T-helper 1 cell treated with Interleukin-12 subunit alpha and Interleukin-12 subunit beta and Interleukin-4 antibody, amounts not matched to agents 30 μg/mL and 1 μg/mL, for 36 hours (primary cell): ENCODE measurements at regions not wholly inside any gene's neighbourhood (a gene's known extent, or its start where the extent isn't known, plus 50 kb on each side); places are given as distances from the start of the nearest gene placed in this dataset.
"Not testable (repeated sequence)": the region's sequence is repeated elsewhere in the genome, so short reads cannot be mapped to it uniquely, and the experiment has no call there.

Experiments
- H3K27ac Mint-ChIP-seq: one replicate; pipeline ENCODE4 v1.8.0; 2021; ENCODE audit warnings: mild to moderate bottlenecking, mixed read lengths
- H3K27me3 Mint-ChIP-seq: one replicate; pipeline ENCODE4 v1.8.0; 2021; ENCODE audit warnings: low read depth, mixed read lengths
- H3K36me3 Mint-ChIP-seq: one replicate; pipeline ENCODE4 v1.8.0; 2021; ENCODE audit warnings: low read depth, mixed read lengths
- H3K4me1 Mint-ChIP-seq: one replicate; pipeline ENCODE4 v1.8.0; 2021; ENCODE audit warnings: low read depth, mixed read lengths
- H3K4me3 Mint-ChIP-seq: one replicate; pipeline ENCODE4 v1.8.0; 2021; ENCODE audit warnings: mild to moderate bottlenecking, moderate library complexity, mixed read lengths
- H3K9me3 Mint-ChIP-seq: one replicate; pipeline ENCODE4 v1.8.0; 2021; ENCODE audit warnings: mixed read lengths

DNA sequence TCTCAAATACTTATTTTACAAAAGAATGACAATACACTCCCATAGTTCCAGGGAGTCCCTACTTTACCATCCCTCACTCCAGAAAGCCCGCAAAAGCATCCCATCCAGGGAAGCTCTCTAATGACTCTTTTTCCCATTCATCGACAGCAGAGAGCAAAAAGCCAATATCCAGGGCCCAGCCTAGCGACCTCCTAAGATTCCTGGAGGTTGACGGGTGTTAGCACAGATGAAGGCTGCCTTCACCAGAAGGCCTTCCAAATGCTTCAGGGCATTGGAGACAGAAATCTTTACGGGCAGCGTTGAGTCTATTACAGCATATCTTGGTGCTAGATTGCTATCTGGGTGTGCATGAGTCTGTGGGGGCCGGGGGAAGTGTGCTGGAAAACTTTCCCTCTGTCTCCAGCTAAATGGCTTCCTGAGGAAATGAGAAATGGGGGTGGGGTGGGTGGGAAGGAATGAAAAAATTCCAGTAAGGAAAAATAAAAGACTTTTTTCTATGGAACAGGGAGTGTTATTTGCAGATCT, 136.6 kb downstream of the PROX1 start:
- Mint-ChIP-seq H3K9me3 (peaks cover 3% of the 10 kb centered on the region), H3K27ac (no peak overlapping the region), H3K4me1 (no peaks in the 10 kb centered on the region), H3K4me3 (no peak overlapping the region), H3K27me3 (peaks cover 4% of the 10 kb centered on the region), H3K36me3 (no peaks in the 10 kb centered on the region)

DNA sequence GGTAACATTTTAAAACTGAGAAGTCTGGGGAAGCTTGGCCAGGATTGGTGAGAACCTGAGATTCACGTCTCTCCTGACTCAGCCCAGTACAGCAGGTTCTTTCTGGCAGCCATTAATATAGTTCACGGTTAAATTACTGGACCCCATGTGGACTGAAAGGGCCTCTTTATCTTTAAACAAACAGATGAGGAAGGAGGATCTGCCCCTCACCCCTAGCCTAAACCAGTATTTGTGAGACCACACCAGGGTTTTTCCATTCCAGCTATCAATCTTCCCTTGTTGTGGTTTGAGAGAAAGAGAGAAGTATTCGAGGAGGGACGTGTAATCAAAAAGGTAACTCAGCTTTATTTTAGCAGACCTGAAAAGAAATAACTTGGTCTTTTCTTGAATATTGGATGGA, 137.1 kb downstream of the PROX1 start:
- Mint-ChIP-seq H3K27me3 (peaks cover 4% of the 10 kb centered on the region), H3K9me3 (no peaks in the 10 kb centered on the region), H3K4me3 (no peak overlapping the region), H3K36me3 (no peaks in the 10 kb centered on the region), H3K4me1 (no peaks in the 10 kb centered on the region), H3K27ac (no peak overlapping the region)

DNA sequence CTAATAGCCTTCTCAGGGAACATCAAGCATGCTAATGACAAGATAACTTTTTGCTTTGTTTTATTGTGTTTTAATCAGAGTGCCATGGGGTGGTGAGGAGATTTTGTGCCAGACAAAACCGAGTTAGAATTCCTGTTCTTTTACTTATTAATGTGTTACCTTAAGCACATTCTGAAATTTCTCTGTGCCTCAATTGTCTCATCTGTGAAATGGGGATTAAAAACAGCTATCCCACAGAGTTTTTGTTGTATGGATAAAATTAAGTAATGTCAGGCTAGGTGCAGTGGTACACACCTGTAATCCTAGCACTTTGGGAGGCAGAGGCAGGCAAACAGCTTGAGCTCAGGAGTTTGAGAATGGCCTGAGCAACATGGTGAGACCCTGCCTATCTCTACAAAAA, 138.0 kb downstream of the PROX1 start:
- Mint-ChIP-seq H3K4me1 (no peaks in the 10 kb centered on the region), H3K4me3 (no peak overlapping the region), H3K9me3 (no peaks in the 10 kb centered on the region), H3K27me3 (peaks cover 4% of the 10 kb centered on the region), H3K27ac (no peak overlapping the region), H3K36me3 (no peaks in the 10 kb centered on the region)

DNA sequence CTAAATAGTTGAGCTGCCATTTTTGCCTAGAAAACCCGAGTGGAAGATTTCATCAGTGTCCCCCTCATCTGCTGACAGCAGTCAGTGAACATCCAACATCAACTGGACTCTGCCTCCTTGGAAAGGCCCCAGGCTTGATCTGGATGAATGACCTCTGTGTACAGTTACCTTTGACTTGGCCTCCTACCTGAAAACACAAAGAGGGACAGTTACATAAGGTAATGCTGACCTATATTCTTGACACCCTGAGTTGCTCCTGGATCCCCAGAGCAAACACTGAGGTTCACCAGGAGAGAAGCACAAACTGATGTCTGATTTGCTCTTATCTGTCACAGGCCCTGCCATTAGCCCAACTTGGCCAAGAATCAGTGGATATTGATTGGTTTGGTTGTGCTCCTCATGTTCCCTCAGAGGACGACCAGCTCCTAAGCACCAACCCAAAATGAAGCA, 138.9 kb downstream of the PROX1 start:
- Mint-ChIP-seq H3K36me3 (no peaks in the 10 kb centered on the region), H3K9me3 (no peaks in the 10 kb centered on the region), H3K27me3 (peaks cover 4% of the 10 kb centered on the region), H3K4me1 (no peaks in the 10 kb centered on the region), H3K27ac (no peak overlapping the region), H3K4me3 (no peak overlapping the region)

DNA sequence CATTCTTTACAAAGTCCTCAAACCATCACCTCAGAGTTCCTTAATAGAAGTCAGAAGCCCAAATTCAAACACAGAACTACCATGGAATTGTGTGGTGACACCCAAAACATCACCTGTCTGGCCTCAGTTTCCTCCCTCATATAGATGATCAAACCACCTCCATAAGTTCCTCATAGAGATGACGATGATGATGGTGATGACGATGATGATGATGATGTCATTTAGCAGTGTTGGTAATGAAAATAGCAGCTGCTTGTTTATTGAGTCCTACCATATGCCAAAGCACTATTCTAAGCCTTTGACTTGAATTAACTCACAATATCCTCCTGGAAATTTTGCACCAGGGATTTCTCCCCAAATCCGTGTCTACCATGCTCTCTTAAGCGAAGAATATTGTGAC, 139.9 kb downstream of the PROX1 start:
- Mint-ChIP-seq H3K36me3 (no peaks in the 10 kb centered on the region), H3K9me3 (no peaks in the 10 kb centered on the region), H3K4me3 (no peak overlapping the region), H3K27me3 (peaks cover 4% of the 10 kb centered on the region), H3K4me1 (no peaks in the 10 kb centered on the region), H3K27ac (no peak overlapping the region)

DNA sequence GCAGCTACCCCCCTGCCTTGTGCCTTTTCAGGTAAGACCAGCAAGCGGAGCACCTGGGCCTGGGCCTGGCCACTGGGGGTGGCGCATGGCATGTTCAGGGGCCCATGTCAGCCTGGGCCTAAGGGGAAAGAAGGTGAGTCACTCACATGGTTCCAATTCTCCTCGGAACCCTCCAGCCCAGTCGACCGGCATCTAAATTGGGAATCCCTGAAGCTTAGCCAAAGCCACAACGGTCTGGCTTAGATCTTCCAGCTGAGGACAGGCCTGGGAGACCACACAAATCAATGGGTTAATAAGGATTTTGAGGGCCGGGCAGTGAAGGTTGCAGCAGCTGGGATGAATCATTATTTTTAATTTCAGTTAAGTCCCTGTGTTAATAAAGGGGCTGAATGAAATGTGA, 145.1 kb upstream of the SMYD2 start:
- no peaks in the 10 kb centered on the region for H3K9me3 Mint-ChIP-seq

DNA sequence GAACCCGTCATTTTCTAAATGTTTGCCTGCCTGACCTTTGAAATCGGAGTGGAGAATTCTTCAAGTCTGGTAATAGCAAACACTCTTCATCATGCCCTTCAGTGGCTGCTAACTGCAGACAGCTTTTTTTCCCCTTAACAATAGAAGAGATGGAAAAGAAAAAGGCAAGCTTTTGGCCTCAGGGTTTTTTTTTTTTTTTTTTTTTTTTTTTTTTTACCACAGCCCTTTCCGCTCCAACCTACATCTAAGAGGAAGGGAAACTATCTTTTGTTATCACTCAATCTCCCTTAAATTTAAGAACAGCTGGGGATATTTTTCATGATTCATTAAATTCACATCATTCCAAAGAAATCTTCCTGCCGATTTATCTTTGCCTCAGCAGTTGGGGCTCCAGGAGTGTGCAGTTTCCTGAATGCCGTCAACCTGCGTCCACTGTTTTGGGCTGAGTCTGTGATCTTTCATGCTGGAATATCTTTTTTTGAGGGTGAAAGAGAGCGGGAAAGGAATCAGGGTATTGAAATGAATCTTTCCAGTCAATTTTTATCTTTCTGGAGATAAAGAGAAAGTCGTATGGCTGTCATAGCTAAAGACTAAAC, 144.5 kb upstream of the SMYD2 start:
- Mint-ChIP-seq H3K4me3 (no peak overlapping the region), H3K27me3 (no peaks in the 10 kb centered on the region), H3K4me1 (no peaks in the 10 kb centered on the region), H3K9me3 (no peaks in the 10 kb centered on the region), H3K36me3 (no peaks in the 10 kb centered on the region), H3K27ac (no peak overlapping the region)

More for the DNA sequence above, 145.1 kb upstream of the SMYD2 start:
- no peak overlapping the region for H3K27ac Mint-ChIP-seq
- no peaks in the 10 kb centered on the region for H3K27me3 Mint-ChIP-seq
- H3K4me1 Mint-ChIP-seq: no peaks in the 10 kb centered on the region
- H3K36me3 Mint-ChIP-seq: no peaks in the 10 kb centered on the region
- no peak overlapping the region for H3K4me3 Mint-ChIP-seq

DNA sequence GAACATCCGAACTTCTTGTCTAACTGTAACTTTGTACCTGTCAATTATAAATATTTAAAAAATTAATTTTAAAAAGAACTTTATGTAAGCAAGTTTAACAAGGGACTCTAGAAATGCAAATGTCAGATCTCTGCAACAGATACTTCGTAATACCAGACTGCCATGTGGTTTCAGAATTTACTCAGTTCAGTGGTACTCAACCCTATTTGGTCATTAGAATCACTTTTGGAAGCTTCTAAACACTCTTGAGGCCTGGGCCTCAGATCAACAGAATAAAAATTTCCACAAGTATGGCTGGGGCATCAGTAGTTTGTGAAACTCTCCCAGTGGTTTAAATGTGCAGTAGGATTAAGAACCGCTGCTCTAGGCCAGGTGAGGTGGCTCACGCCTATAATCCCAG, 139.5 kb upstream of the SMYD2 start:
- no peak overlapping the region for H3K4me3 Mint-ChIP-seq
- H3K4me1 Mint-ChIP-seq: no peaks in the 10 kb centered on the region
- peaks cover 3% of the 10 kb centered on the region for H3K27me3 Mint-ChIP-seq
- no peaks in the 10 kb centered on the region for H3K9me3 Mint-ChIP-seq
- no peak overlapping the region for H3K27ac Mint-ChIP-seq
- H3K36me3 Mint-ChIP-seq: no peaks in the 10 kb centered on the region

DNA sequence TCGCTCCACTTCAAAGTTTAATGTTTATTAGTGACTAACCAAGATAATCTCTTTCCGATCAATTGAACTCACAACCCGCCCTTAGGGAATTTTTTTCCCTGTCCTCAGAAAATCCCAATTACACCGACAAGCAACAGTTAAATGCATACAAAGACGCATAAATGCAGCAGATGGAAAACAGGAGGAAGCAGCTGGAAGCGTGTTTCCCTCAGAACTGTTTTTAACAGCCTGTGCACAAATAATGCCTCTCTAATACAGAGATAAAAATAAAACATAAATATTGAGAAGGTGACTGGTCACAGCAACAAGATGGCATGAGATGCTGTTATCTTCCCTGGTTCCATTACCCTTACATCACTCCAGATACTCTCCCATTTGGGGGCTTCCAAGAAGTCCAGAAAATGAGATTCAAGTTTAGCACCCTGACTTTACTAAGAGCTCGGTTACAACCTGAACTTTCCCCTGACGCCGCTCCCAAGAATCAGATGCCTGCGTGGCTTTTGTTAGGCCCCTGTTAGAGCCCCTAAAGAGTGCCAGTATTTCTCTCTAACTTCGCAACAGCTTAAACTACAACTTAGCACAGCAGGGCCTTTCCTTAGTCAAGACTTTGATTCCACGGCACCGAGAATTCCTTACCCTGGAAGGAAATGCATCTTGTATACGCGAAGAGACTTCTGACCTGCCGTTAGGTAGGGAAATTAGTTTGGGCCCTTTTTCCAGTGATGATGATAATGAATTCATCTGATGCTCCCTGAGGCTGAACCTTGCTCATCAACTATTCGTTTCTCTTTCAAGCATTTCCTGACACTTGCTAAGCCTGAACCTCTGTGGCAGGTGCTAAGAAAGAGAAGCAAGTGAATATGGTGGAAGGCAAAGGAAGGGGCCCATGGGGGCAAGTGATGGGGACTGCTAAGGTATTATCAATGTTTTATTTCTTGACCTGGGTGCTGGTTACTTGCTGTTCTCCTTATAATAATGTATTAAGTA, 137.7 kb upstream of the SMYD2 start:
- Mint-ChIP-seq H3K27ac (no peak overlapping the region), H3K4me3 (no peak overlapping the region), H3K27me3 (peaks cover 3% of the 10 kb centered on the region), H3K4me1 (no peaks in the 10 kb centered on the region), H3K9me3 (no peaks in the 10 kb centered on the region), H3K36me3 (no peaks in the 10 kb centered on the region)

DNA sequence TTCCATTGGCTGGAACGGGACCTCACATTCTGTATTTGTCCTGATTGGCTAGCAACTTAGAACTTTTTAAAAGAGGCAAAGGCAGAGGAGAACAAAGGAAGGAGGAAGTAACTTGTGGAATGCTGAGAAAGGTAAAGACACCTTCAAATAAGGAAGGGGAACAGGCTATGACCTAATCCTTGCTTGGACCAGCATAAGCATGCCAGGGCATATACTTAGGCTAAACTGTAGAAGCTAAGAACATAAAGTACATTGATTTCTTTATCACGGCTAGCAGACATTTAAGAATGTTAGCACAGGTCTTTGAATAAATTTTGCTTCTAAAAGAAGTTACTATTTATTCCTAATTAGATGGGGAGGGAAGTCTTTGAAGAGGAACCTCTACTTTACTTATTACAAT, 136.4 kb upstream of the SMYD2 start:
- not testable (repeated sequence) for H3K36me3 Mint-ChIP-seq, H3K4me3 Mint-ChIP-seq, H3K27ac Mint-ChIP-seq, H3K4me1 Mint-ChIP-seq, H3K9me3 Mint-ChIP-seq
- H3K27me3 Mint-ChIP-seq: peaks cover 10% of the 10 kb centered on the region

DNA sequence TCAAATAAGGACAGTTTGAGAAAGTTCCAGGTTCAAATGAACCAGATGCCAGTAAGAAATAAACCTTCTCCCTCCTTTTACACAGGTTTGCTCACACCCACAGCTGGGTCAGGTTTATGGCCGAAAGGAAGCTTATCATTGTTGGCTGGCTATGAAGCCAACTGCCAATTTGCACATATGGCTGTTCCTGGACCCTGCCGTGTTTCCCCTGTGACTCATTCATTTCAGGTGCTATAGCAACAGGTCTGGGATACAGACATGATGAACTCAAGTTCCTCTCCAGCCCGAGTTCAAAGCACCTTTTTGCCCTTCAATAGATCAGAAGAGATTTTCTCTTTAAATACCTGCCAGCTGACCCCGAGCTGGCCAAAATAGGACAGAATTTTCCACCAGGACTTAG, 134.4 kb upstream of the SMYD2 start:
- H3K27ac Mint-ChIP-seq: no peak overlapping the region
- H3K27me3 Mint-ChIP-seq: peaks cover 14% of the 10 kb centered on the region
- no peaks in the 10 kb centered on the region for H3K36me3 Mint-ChIP-seq
- no peak overlapping the region for H3K4me3 Mint-ChIP-seq
- H3K9me3 Mint-ChIP-seq: no peaks in the 10 kb centered on the region
- no peaks in the 10 kb centered on the region for H3K4me1 Mint-ChIP-seq

DNA sequence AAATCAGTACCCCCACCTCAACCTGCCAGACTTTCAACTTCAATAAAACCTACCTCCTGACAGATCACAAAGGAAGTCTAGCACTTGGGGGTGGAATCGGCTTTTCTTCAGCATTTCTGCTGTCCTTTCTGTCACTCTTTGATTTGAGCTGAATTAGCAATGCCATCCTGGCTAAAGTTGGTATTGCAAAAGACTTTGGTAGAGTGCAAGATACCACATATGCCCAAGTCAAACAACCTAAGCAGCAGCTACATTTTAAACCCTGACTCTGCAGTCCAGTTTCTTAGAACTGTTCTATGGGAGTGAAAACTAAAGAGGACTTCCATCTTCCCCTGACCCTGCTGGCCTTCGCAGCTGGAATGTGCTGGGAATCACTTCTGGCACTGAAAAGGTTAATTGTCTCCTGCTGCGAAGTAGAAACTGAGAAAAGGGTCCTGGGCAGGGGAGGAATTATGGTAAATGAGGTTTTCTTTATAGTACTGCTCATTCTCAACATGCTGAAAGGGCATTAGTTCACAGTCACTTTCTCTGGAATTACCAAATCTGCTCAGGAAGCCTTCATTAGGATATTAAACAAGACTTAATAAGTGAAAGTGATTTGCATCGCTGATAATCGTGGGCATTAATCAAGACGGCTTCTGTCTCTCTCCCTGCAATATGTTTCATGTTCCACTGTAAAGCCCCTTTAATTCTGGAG, 126.2 kb upstream of the SMYD2 start:
- Mint-ChIP-seq H3K9me3 (no peaks in the 10 kb centered on the region), H3K27ac (no peak overlapping the region), H3K36me3 (no peaks in the 10 kb centered on the region), H3K4me3 (no peak overlapping the region), H3K4me1 (no peaks in the 10 kb centered on the region), H3K27me3 (peaks cover 30% of the 10 kb centered on the region)

DNA sequence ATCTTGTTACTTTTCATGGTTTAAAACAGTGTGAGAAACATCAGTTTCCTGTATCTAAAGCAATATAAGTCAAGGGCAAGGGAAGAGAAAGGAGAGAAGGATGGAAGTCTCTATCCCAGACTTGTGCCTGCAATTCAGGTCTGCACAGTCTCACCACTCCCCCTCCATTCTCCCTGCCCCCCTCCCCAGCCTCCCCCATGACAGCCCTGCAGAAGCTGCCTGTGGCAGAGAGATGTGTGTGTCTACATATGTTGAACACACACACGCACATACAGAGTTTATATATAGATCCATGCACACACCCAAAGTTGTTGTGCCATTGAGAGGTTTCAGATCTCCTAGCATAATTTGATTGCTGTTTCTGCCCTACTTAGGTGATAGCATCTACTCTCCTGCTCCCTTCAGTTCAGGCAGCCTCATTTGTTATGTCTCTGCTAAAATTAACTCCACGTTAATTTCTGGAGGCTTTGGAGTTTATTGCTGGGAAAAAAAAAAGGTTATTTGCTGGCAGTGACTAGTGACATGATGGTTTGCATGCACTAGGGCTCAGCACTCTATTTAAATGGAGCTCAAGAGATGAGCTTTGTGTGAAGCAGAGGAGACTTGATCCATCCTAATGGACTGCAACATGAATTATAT, 124.9 kb upstream of the SMYD2 start:
- no peaks in the 10 kb centered on the region for H3K4me1 Mint-ChIP-seq
- no peak overlapping the region for H3K4me3 Mint-ChIP-seq
- peaks cover 29% of the 10 kb centered on the region for H3K27me3 Mint-ChIP-seq
- H3K27ac Mint-ChIP-seq: no peak overlapping the region
- H3K9me3 Mint-ChIP-seq: no peaks in the 10 kb centered on the region
- no peaks in the 10 kb centered on the region for H3K36me3 Mint-ChIP-seq

DNA sequence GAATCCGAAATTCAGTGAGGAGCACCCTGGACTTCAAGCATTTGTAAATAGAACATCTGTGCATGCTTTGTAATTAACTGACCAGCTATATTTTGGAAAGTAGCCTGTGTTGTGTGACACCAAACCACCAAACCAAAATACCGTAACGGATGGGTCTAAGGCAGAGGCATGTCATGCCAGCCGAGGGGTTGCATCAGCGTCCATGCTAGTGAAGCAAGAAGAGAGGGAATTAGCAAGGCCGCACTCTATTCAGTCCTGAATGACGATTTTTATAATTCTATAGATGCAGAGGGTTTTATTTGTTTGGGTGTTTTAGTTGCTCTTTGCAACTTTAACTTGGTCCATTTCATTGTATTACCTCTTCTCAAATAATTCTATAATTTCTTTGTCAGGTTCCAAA, 116.8 kb upstream of the SMYD2 start:
- no peaks in the 10 kb centered on the region for H3K36me3 Mint-ChIP-seq
- no peak overlapping the region for H3K4me3 Mint-ChIP-seq
- H3K9me3 Mint-ChIP-seq: no peaks in the 10 kb centered on the region
- no peaks in the 10 kb centered on the region for H3K4me1 Mint-ChIP-seq
- peaks cover 12% of the 10 kb centered on the region for H3K27me3 Mint-ChIP-seq
- H3K27ac Mint-ChIP-seq: no peak overlapping the region
